Ureter (tissue), 1 donor: ENCODE measurements at regions not wholly inside any gene's neighbourhood (a gene's known extent, or its start where the extent isn't known, plus 50 kb on each side); places are given as distances from the start of the nearest gene placed in this dataset.

Experiments used
- DNase-seq: peaks from one replicate; pipeline ENCODE4 v3.0.0-alpha.2; 2020; ENCODE audit warnings: low spot score
- donor health status: DM: yes; HTN: yes; CAD: no.

DNA sequence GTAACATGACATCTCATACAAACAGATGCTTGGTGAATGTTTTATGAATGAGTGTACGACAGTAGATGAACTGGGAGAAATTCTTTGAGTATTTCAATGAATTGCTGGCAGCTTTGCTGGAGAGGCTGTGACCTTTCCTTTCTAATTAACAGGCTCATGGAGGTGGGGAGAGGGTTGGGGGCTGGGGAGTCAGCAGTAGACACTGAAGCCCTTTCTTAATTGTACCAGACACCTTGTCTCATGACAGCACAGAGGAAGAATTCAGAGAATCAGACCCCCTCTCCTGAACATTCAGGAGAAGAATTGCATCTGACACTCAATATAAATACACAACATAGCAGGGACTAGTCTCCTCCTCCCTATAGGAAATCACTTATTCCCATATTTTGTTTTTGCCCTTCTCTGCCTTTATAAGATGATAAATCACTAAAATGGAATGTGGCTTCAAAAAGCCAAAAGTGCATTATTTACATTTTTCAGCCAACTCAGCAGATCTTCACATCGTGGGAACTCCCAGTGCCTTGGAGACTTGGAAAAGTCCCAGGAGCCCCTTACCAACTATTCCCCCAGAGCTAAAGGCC is 66.2 kb upstream of the TPM1 start:
- DNase-seq, result no peak

DNA sequence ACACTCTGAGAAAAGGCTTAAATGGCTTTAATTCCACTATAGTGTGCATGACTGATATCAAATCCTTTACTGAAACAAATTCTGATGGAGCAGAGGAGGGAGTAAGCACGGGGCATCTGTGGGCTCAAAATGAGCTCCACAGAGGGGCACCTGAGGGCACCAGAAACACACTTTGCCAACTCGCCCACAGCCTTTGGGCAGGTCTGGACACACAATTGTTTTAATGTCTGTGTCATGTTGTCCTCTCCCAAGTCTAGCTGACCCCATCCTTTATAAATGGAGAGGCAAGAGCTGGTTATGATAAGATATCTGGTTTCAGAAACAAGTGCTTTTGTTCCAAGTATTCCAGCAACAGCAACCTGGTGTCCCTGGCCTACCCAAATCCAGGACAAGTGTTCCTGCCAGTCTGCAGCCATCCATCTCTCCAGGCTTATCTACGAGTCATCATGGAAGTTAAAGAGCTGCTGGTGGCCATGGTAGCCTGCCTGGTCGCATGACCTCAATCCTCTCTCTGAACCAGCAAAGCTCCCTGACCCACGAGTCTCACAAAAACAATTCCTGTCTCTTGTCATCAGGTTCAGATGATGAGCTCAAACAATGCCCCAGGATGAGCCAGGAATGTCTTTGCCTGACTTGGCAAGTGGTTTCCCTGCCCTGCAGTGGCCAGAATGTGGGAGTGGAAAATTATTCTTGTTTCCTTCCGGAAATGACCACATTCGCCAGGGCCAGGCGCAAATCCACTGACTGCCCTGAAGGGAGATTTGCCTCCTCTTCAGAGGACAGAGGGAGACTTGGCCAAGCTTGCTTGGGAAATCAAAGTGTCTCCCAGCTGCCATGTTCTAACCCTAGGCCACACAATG is 64.4 kb upstream of the TPM1 start:
- DNase-seq, result no peak

DNA sequence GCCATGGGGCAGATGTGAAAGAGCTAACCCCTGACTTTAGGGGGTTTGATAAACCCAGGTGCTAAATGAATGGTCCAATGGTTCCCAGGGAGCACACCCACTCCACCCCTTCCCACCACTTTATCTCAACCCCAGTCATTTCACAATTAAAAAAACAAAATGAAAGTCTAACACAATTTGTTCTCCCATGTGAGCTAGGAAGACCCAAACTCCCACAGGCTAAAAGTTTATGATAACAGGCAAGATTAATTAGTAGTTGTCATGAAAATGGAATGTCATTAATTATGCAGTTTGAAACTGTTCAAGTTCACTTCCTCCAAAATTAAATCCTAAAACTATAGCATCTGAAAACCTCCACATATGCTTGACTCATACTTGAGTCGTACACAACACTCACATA is 63.3 kb upstream of the TPM1 start:
- DNase-seq, result no peak

DNA sequence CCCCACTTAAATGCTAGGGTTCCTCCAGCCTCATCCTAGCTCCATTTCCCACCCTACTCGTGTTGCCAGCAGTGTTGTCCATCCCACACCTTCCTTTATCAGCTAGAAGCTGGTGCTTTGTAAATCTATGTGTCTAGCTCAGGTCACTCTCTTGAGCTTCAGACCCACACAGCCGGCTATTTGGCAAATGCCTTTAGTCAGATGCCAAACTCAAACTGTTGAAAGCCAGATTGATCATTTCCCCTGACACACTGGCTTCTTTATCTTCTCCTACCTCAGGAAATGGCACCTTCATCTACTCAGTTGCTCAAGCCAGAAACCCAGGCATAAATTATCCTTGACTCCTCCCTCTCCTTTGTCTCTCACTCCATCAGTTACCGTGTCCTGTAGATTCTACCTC is 61.5 kb upstream of the TPM1 start:
- no peak for DNase-seq

DNA sequence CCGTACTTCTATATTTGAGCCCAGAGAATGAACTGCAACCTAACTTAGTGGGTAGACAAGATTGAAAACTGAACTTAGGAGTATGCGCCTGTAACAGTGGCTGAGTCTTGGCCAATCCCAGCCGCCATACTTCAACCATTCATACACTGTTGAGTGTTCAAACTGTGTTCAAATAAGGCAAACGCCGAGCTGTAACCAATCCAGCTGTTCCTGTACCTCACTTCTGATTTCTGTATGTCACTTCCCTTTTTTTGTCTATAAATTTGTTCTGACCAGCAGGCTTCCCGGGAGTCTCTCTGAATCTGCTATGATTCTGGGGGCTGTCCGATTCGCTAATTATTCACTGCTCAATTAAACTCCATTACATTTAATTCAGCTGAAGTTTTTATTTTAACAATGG is 58.6 kb upstream of the TPM1 start:
- DNase-seq, result no peak

DNA sequence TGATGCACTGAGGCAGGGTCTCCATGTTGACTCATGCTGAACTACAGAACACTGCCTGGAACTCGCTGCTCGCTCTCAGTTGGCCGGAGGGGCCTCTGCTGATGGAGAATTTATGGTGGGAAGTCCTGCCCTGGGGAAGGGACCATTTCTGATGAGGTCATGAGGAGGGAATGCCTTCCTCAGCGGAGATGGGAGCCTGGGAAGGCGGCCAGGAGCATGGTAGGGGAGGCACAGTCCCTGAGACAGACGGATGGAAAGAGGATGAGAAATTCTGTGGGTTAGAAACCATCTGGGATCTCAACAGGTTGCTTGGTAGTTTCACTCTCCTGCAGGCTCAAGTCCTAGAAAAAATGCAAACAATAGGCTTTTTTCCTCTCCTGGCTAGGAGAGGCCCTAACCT is 56.8 kb upstream of the TPM1 start:
- no peak for DNase-seq

DNA sequence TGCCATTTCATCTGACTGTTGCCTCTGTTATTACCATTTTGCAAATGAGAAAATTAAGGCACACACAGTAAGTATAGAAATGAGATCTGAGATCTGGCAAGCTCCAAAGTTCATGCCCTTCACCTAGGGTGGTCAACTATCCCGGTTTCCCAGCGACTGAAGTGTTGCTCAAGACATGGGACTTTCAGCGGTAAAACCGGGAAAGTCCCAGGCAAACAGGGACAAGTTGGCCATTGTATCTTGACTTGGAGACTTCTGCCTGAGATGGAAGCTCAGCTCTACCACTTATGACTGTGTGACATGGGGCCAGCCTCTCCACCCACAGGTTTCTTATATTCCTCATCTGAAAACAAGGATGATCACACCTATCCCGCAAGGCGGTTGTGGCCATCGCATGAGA is 55.6 kb upstream of the TPM1 start:
- no peak for DNase-seq

DNA sequence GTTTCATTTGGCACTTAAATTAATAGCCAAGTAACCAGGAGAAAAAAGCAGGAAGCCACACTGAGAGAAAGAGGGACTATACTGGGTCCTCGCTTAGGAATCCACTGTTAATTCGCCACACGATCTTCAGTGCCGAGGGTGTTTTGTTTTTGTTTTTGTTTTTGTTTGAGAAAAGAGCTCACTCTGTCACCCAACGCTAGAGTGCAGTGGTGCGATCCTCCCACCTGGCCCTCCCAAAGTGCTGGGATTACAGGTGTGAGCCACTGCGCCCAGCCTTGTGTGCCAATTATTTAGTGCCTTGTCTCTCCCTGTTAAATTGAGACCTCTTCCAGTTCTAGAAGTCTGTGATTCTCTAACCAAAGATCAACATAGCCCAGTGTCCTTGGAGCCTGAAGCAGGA is 53.8 kb upstream of the TPM1 start:
- DNase-seq, result no peak

DNA sequence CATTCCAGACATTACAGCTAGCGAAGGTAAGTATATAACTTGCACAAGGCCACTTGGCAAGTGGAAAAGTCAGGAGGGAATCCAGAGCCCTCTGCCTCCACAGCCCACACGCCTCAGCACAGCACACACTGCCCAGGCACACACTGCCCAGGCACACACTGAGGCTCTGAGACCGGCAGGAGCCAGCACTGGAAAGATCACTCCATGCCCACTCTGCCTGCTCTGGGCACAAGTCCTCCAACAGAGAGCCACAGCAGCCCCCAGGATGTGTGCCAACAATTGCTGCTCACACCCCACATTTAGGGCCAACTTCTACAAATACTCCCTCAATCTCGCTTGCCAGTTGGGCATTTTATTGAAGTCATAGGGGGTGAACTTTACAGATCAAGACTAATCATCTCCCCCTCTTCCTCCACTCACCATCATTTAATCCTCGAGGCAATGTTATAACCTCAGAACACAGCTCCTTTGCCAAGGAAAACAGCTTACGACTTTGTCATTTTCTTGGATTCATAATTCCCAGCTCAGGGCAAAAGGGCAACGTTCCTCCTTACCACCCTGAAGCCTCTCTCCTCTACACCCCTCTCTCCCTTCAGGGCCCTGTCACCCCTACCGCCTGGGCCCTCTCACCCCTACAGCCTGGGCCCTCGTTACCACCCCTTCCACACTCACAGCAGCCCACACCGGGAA is 53.0 kb upstream of the TPM1 start:
- DNase-seq, result no peak

DNA sequence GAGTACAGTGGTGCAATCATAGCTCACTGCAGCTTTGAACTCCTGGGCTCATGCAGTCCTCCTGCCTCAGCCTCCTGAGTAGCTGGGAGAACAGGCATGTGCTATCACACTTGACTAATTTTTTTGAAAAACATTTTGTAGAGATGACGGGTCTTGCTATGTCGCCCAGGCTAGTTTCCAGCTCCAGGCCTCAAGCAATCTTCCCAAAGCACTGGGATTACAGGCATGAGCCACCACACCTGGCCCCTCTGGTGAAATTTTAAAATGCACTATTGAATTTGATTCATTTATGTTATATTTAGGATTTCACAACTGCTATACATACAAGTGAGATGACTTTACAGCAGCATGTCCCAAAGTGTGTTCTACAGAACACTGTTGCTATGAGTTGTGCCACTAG is 50.8 kb upstream of the TPM1 start:
- no peak for DNase-seq

DNA sequence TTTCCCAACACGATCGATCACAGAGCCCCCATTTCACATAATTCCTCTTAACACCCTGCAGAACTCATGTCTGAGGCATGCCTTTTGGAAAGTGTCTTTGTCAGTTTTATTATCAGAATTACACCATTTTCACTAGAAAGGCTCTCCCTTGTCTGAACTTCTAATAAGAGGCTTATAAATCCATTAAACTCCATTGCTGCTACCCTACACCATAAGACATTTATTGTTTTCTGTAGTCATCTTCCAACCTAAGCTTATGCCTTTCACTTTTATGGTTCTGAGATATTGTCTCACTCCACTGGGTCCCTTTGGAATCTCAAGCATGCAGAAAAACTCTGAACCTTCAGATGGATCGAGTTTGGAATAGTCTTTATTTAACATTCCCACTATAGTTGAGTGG is 50.2 kb upstream of the TPM1 start:
- no peak for DNase-seq
